Stomach (tissue), 8 donors: ENCODE measurements at regions not wholly inside any gene's neighbourhood (a gene's known extent, or its start where the extent isn't known, plus 50 kb on each side); places are given as distances from the start of the nearest gene placed in this dataset.

ENCODE experiments used
- DNase-seq, 2 donors: peaks; one replicate each; pipeline versions ENCODE4 v3.0.0 to v3.0.0-alpha.2; 2013 to 2019
- H3K27ac ChIP-seq, 5 donors: fragments of 200-600 bp in 4 of 5; sonication (generic) in 4 of 5; one replicate each; pipeline ENCODE4 v1.5.1; 2013 to 2019; ENCODE audit warnings: mild to moderate bottlenecking in 1 of 5, moderate library complexity in 1 of 5
- H3K27me3 ChIP-seq, 3 donors: fragments of 200-600 bp; sonication (generic); one replicate each; pipeline ENCODE4 v1.5.1; 2017 to 2019; ENCODE audit warnings: mixed run types in 1 of 3
- H3K36me3 ChIP-seq, 4 donors: fragments of 200-600 bp; sonication (generic); 1 replicate in 3 of 4; 2 replicates in 1 of 4; pipeline ENCODE4 v1.5.1; 2016 to 2019
- H3K4me1 ChIP-seq, 4 donors: fragments of 200-600 bp; sonication (generic); one replicate each; pipeline ENCODE4 v1.5.1; 2016 to 2019
- H3K4me3 ChIP-seq, 4 donors: fragments of 200-600 bp; sonication (generic) in 3 of 4; one replicate each; pipeline ENCODE4 v1.5.1; 2016 to 2019; ENCODE audit warnings: mild to moderate bottlenecking in 1 of 4
- H3K9me3 ChIP-seq, 4 donors: fragments of 200-600 bp; sonication (generic); one replicate each; pipeline ENCODE4 v1.5.1; 2016 to 2019
- CTCF ChIP-seq, 7 experiments: fragments of 450-650 bp in 4 of 7; fragments of 200-600 bp in 3 of 7; sonication (generic) in 3 of 7; IDR thresholded peaks; one replicate each; pipeline ENCODE4 v1.5.1; 2016 to 2019; ENCODE audit warnings: antibody characterized with exemption in 7 of 7, control low read depth in 2 of 7, mild to moderate bottlenecking in 1 of 7
- EP300 ChIP-seq: sonication (generic); formaldehyde crosslinking; IDR thresholded peaks from one replicate; pipeline ENCODE4 v1.6.1; 2017; ENCODE audit warnings: antibody characterized with exemption
- POLR2A ChIP-seq, 4 donors: fragments of 450-650 bp; IDR thresholded peaks; one replicate each; pipeline ENCODE4 v1.6.1; 2016; ENCODE audit warnings: antibody characterized with exemption in 4 of 4, control low read depth in 2 of 4, mild to moderate bottlenecking in 1 of 4, moderate library complexity in 1 of 4
- POLR2AphosphoS5 ChIP-seq, 3 donors: sonication (generic); formaldehyde crosslinking; IDR thresholded peaks; one replicate each; pipeline ENCODE4 v1.6.1; 2016; ENCODE audit warnings: antibody characterized with exemption in 3 of 3
- WGBS, 5 donors: extraction: QIAGEN DNeasy Blood & Tissue Kit in 3 of 5; methylation state at CpG; one replicate each; pipeline versions ENCODE4 v1.1.5 to v1.1.7; 2013 to 2018; 5-methylcytosine and 5-hydroxymethylcytosine counted together
- intact Hi-C: fragments of 100-400 bp; cut with DNase I; formaldehyde crosslinking; loops from one replicate; pipeline ENCODE4 v1.15.1; 2023; ENCODE audit warnings: low total_unique reads
- donor health status: healthy with polysubstance abuse.
- donor health status: Bipolar disorder and iron deficiency.
- donor health status: healthy.

DNA sequence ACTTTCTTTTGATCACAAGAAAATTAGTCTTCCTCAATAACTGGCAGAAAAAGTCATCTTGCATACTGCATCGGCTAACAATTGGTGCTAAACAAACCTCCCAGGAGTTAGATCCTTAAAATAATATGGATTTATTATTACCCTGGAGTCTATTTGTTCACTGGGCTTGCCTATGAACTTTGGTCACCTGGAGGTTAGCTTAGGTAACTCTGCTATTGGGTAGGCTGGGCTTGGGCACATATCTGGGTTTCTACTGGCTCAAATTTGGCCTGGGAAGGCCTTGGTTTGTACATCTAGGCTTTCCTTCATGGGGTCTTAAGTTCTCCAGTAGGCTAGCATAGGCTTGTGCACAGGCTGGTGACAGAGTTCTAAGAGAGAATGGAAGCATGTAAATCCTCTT is 279.9 kb downstream of the RASEF start:
- no peak for DNase-seq

DNA sequence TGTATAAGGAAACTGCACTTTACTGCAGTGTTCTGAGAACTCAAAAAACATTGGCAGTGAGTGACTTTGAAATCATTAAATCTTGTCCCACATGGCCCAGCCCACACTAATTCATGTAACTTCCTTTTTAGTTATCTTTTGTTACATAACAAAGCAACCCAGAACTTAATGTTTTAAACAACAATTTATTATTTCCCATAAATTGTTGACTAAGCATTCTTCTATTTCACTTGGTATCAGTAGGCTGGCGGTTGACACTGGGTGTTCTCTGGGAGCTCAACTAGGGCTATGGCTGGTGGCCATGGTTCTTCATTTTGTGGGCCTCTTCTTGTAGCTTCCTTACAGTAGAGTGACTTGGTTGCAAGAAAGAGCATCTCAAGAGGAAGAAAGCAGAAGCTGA is 278.4 kb downstream of the RASEF start:
- intact Hi-C loops = no loop called here
- TF ChIP-seq POLR2A (IDR thresholded peaks at IDR 0.05) = no peak
- no peak for TF ChIP-seq CTCF (IDR thresholded peaks at IDR 0.05)
- no peak for TF ChIP-seq EP300
- TF ChIP-seq POLR2AphosphoS5 (IDR thresholded peaks at IDR 0.05) = no peak
- no peak overlapping the region for H3K4me3 ChIP-seq
- H3K27me3 ChIP-seq = no peaks in the 10 kb centered on the region
- WGBS, 5 donors = 91 to 95% (median 93%) methylated on average over 1 of the region's 1 CpG
- H3K36me3 ChIP-seq = no peaks in the 10 kb centered on the region
- H3K27ac ChIP-seq = no peak overlapping the region
- no peak for DNase-seq
- H3K4me1 ChIP-seq = no peaks in the 10 kb centered on the region
- no peaks in the 10 kb centered on the region for H3K9me3 ChIP-seq

More for the DNA sequence above, 279.9 kb downstream of the RASEF start:
- no peaks in the 10 kb centered on the region for H3K9me3 ChIP-seq
- TF ChIP-seq CTCF (IDR thresholded peaks at IDR 0.05) (no peak), EP300 (no peak), POLR2AphosphoS5 (IDR thresholded peaks at IDR 0.05) (no peak), POLR2A (IDR thresholded peaks at IDR 0.05) (no peak)
- 61 to 88% (median 69%) methylated on average over 1 of the region's 1 CpG for WGBS, 5 donors
- no peaks in the 10 kb centered on the region for H3K4me1 ChIP-seq
- no peak overlapping the region for H3K4me3 ChIP-seq
- no peaks in the 10 kb centered on the region for H3K27me3 ChIP-seq
- H3K36me3 ChIP-seq = no peaks in the 10 kb centered on the region
- intact Hi-C loops = no loop called here
- no peak overlapping the region for H3K27ac ChIP-seq

DNA sequence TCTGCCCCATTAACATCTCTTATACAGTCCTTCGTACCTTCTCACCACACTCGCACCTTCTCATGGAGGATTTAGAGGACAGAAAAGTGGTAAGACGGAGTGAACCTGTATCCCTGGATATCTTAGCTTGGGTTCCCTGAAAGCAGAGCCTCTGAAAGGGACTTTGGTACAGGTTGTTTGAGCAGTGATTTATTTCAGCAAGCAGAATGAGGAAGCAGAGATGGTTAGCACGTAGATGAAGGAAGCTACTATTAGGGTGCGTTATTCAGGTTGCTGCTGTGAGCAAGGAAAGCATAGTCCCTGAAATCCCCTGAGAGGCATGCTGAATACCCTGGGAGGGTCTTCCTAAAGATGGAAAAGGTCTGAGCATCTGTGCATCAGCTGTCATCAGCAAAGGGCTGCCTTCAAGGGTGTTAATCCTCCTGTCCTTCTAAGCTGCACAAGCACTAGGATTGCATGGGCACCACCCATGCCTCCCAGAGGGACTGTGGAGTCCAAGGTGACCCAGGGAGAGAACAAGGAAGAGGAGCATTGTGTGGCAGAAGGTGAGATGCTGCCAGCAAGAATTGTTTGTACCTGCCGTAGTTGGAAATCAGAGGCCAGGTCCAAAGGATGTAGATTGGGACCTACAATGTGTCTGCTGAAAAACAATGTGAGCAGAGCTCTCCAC is 273.7 kb downstream of the RASEF start:
- H3K4me1 ChIP-seq = no peaks in the 10 kb centered on the region
- no peak overlapping the region for H3K4me3 ChIP-seq
- no peaks in the 10 kb centered on the region for H3K27me3 ChIP-seq
- H3K9me3 ChIP-seq = no peaks in the 10 kb centered on the region
- 85 to 93% (median 90%) methylated on average over 6 of the region's 6 CpGs for WGBS, 5 donors
- DNase-seq = no peak
- intact Hi-C loops = no loop called here
- TF ChIP-seq POLR2AphosphoS5 (IDR thresholded peaks at IDR 0.05) = no peak
- no peak for TF ChIP-seq EP300
- no peak for TF ChIP-seq CTCF (IDR thresholded peaks at IDR 0.05)
- TF ChIP-seq POLR2A (IDR thresholded peaks at IDR 0.05) = no peak
- no peak overlapping the region for H3K27ac ChIP-seq
- no peaks in the 10 kb centered on the region for H3K36me3 ChIP-seq

GRCh38 chr9:82790875-82791274 is 272.1 kb downstream of the RASEF start:
- no peak for DNase-seq
- no peak overlapping the region for H3K4me3 ChIP-seq
- H3K27me3 ChIP-seq = no peaks in the 10 kb centered on the region
- H3K4me1 ChIP-seq = no peaks in the 10 kb centered on the region
- no peaks in the 10 kb centered on the region for H3K36me3 ChIP-seq
- TF ChIP-seq POLR2A (IDR thresholded peaks at IDR 0.05) (no peak), CTCF (IDR thresholded peaks at IDR 0.05) (no peak), EP300 (no peak), POLR2AphosphoS5 (IDR thresholded peaks at IDR 0.05) (no peak)
- intact Hi-C loops = no loop called here
- no peaks in the 10 kb centered on the region for H3K9me3 ChIP-seq
- 32 to 67% (median 48%) methylated on average over 1 of the region's 1 CpG for WGBS, 5 donors
- no peak overlapping the region for H3K27ac ChIP-seq
